GM21515 (cell line): ENCODE measurements at regions not wholly inside any gene's neighbourhood (a gene's known extent, or its start where the extent isn't known, plus 50 kb on each side); places are given as distances from the start of the nearest gene placed in this dataset.
"Not testable (repeated sequence)": the region's sequence is repeated elsewhere in the genome, so short reads cannot be mapped to it uniquely, and the experiment has no call there.

Source experiments
- ATAC-seq: cut with Tn5 transposase; IDR thresholded peaks from one replicate; pipeline ENCODE4 v1.9.1; 2021; ENCODE audit not compliant: unreplicated experiment

DNA sequence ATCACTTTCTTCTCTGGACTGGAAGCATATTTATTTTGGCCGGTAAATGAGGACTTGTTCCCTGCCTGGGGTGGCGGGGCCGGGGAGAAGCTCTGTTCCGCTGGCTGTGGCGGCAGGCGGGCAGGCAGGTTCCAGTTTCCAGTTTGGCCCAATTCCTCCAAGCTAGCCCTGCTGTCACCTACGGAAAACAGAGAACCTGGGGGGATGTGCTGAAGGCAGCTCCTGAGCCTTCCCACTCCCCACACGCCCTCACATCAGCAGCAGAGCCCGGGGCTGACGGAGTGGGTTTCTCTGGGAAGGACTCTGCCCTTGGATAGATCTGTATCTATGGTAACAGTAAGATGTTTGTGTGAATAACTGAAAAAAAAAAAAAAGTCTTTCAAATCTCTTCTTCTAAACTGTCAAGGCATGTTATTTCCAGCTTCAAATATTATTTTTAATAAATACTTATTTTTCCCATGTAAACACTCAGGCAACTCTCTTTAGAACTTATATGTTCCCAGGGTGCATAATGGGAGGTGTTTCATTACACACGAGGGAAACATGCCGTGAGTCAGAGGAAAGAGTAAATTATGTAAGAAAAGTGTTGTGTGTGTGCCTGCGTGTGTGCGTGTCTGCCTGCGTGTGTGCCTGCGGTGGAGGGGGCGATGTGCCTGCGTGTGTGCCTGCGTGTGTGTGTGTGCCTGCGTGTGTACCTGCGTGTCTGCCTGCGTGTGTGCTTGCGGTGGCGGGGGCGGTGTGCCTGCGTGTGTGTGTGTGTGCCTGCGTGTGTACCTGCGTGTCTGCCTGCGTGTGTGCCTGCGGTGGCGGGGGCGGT, 116.1 kb upstream of the ZNF516 start:
- ATAC-seq: no peak

DNA sequence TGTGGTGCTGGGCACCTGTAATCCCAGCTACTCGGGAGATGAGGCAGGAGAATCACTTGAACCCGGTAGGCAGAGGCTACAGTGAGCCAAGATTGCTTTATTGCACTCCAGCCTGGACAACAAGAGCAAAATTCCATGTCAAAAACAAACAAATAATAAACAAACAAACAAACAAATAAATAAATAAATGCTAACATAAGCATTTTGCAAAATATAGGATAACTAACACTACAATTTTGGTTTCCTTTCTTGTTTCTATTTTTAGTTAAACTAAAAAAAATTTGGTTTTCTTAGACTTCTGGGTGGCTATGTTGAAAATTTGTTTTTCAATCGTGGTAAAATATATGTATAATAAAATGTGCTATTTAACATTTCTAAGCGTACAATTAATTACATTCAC, 115.0 kb upstream of the ZNF516 start:
- ATAC-seq: no peak

DNA sequence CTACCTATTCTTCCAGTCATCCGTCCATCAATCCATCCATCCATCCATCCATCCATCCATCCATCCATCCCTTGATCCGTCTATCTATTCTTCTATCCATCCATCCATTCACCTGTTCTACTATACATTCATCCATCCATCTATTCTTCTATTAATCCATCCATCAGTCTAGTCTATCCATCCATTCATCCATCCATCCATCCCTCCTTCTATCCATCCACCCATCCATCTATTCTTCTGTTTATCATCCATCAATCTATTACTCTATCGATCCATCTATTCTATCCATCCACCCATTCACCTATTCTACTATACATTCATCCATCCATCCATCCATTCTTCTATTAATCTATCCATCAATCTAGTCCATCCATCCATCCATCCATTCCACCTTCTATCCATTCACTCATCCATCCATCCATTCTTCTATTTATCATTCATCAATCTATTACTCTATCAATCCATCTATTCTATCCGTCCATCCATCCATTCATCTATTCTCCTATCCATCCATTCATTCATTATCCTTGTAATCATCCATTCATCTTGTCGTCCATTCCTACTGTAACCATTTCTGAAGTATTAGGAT, 110.4 kb upstream of the ZNF516 start:
- ATAC-seq: no peak

DNA sequence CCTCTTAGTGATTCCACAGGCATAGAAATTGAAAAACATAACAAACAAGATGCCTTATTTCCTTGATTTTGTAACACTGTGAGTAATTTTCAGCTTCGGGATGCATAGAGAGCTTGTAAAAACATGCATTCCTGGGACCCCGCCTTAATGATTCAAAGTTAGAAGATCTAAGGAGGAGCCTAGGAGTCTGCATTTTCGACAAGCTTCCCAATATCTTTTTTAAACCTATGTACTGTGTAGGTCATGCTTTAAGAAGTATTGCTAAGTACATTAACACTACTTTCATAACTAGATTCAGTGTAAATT, 109.8 kb upstream of the ZNF516 start:
- ATAC-seq: no peak

DNA sequence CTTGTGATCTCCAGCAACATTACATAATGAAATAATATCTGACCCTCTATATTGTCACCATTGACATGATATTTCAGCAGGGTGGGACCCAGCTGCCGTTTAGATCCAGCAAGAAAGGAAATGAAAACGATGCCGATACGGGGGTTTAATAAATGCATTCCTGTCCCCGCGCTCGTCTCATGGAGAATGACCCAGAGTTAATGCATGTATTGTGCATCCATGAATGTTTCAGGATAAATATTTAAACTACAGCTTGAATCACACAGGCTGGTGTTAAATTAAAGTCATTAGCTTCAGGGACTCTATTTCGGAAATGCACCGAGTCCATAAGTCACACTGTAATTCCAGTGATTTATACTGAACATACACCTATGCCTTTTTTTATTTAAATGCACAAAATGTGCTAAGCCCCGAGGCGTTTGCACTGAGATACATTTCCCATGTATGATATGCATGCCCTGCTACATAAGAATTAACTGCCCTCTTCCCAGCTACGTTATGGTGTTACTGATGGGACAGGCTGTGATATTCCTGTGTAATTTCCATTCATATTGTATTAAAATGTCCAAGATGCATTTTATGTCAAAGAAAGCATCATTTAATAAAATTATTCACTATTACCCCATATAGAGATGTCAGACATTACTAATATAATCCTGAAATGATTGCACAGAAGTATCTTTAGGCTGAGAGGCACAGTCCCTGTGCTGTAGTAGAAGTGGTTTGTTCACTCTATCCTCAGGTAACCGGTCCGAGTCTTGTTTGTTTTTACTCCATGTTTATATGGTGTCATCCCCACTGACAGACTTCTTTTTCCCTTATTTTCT, 109.3 kb upstream of the ZNF516 start:
- no peak for ATAC-seq

DNA sequence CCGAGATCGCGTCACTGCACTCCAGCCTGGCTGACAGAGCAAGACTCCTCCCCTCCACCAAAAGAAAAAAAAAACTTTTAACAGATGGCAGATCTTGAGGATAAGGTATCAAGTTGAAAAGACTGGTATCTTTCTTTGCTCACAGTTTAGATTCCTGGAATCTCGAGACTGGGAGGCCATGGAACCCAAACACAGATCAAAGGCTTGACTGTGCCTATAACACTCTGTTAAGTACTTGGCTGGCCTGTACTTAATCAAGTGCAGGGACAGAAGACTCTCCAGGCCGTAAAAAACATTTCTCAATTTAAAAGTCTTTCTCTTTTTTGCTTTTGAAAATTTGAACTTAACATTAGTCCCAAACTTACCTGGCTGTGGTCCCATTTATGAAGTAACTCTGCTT, 107.1 kb upstream of the ZNF516 start:
- no peak for ATAC-seq

DNA sequence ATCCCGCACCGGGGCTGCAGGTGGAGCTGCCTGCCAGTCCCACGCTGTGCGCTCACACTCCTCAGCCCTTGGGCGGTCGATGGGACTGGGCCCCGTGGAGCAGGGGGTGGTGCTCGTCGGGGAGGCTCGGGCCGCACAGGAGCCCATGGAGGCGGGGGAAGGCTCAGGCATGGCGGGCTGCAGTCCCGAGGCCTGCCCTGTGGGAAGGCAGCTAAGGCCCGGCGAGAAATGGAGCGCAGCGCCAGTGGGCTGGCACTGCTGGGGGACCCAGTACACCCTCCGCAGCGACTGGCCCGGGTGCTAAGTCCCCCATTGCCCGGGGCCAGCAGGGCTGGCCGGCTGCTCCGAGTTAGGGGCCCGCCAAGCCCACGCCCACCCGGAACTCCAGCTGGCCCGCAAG, 105.0 kb upstream of the ZNF516 start:
- not testable (repeated sequence) for ATAC-seq

DNA sequence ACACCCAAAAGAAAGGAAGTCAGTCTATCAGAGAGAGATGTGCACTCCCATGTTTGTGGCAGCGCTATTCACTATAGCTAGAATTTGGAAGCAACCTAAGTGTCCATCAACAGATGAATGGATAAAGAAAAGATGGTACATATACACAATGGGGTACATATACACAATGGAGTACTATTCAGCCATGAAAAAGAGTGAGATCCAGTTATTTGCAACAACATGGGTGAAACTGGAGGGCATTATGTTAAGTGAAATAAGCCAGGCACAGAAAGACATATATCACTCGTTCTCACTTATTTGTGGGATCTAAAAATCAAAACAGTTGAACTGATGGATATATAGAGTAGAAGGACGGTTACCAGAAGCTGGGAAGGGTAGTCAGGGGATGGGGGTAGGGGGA, 99.9 kb upstream of the ZNF516 start:
- no peak for ATAC-seq

DNA sequence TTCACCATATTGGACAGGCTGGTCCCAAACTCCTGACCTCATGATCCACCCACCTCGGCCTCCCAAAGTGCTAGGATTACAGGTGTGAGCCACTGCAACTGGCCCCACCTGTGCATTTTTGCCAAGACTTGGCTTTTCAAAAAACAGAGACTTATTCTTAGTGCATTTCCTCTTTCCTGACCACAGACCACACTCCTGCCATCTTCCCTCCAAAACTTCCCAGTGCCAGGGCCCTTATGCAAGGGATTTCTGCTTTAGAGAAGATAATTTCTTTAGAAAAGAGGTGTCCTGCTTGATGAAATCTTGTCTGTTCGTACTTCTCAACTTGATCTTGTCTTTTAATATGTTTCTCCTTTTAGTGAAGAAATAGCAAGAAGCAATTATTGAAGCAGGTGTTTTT, 98.8 kb upstream of the ZNF516 start:
- ATAC-seq: no peak

DNA sequence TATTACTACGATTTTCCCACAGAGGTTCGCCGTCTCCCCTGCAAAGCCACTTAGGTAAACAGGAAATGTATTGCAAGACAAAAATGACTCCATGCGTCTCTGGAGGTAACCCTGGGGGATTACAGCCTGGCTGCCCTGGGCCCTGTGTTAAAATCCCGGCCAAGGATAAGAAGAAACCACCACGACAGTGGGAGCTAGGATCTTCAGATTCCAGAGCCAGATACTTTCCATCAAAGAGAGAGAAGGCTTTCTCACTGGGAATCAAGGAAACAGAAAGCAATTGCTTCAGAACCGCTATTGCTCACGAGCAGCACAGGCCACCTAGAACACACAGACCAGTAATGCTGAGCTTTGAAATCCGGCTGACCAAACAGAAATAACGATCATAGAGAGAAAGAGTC, 97.9 kb upstream of the ZNF516 start:
- no peak for ATAC-seq

DNA sequence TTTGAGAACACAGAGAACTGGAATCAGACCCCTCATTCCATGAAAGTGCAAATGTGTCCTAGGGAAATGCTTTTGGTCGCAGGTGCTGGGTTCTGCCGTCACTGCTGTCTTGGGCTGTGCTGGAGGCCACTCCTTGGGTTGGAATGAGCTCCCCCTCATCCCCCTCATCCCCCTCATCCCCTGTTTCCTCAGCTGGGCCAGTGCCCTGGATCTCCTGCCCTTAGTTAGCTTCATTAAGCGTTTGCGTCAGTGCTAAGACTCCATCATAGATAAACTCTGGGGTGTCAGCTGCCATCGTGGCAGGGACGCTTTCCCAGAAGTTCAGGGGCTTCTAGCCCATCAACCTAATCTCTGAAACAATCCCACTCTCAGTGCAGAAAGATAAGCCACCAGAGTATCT, 97.1 kb upstream of the ZNF516 start:
- no peak for ATAC-seq

DNA sequence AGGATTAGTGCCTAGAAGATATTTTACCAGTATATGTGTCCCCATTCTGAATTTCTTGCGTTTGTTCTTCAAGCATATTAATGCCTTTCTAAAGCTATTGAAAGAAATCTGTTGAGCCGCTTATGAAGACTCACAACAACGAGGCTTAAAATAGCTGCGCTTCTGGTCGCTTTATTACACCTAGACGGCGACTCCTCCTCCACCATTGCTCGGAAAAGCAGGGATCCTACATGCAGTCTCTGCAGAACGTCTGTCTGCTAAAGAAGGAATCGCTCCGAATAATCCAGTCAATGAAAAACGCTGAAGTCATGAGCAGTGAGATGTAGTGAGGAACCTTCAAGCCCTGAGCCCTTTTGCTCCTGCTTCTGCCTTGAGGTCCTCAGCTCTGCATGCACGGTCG, 94.8 kb upstream of the ZNF516 start:
- no peak for ATAC-seq

DNA sequence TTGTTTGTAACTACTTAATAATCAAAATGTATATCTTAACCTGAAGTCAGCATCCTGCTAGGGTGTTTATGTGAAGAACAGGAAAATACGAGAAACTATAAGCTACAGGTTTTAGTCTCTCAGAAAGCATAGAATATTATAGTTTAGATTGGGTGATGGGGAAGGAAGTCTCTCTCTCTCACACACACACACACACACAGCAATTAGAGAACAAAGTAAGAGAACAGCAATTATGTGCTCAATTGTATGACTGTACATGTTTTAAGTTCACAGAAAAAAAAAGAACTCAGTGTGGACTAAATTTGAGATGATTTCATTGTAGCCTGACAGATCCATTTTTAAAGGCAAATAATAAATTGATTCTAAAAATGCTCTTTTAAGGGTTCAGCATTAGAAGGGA, 94.3 kb upstream of the ZNF516 start:
- no peak for ATAC-seq

DNA sequence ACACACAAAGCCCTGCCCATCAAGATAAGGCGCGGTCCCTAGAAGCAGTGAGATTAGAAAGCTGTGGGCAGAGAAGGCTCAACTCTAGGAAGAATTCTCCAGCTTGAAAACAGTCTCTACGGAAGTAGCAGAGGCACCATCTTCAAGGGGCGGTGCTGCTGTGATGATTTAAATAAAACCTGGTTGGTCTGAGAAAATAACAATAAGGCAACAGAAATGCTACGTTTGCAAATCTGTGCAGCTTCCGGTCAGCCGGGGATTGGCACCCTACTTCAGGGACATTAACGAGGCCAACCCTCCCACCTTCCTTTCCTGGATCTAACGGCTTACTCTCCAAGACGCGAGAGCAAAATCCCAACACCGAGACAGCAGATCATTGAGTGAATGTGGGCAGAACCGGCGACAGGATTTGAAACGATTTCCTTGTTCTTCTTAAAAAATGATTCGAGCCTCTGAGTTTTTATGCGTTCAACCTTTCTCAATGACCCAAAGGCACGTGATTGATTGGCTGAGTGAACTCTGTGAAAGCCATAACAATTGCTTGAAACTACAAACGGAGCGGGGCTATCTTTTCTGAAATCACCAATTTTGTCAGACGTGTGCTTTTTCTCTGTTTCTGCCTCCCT, 93.7 kb upstream of the ZNF516 start:
- no peak for ATAC-seq

DNA sequence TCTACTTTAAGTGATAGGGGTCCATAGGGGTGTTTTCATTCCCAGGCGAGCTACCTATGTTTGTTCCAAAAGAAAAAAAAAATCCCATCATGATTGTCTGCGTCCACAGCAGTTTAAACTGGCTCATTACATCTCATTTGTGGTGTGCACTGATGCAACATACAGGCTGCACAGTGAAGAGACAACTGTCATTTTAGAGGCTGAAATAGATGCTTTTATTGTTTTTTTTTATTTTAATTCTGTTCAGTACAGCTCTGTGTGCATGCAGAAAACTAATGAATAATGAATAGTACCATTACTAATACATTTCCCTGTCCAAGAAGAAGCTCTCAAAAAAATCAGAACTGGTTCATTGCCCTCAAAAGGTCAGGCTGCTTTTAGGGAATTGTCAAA, 92.8 kb upstream of the ZNF516 start:
- ATAC-seq: no peak

DNA sequence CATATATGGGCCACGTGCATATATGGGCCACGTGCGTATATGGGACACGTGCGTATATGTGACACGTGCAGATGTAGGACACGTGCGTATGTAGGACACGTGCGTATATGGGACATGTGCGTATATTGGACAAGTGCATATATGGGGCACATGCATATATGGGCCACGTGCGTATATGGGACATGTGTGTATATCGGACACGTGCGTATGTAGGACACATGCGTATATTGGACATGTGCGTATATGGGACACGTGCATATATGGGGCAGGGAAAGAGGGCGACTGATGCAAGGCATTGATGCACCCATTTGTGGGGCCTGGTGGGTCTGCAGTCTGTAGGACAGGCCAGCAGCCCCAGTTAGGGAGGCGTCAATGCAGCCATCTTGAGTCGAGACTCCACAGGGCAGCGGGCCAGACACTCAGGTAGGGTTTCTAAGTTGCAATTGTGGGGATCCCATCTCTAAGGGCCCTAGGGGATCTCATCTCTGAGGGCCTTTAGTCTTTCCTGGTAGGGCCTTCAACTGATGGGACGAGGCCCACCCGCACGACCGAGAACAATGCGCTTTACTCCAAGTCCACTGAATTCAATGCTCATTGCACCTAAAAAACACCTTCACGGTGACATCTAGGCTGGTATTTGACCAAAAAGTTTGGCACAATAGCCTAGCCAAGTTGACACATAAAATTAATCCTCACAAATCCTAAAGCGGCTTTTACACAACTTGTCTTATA, 92.3 kb upstream of the ZNF516 start:
- no peak for ATAC-seq

DNA sequence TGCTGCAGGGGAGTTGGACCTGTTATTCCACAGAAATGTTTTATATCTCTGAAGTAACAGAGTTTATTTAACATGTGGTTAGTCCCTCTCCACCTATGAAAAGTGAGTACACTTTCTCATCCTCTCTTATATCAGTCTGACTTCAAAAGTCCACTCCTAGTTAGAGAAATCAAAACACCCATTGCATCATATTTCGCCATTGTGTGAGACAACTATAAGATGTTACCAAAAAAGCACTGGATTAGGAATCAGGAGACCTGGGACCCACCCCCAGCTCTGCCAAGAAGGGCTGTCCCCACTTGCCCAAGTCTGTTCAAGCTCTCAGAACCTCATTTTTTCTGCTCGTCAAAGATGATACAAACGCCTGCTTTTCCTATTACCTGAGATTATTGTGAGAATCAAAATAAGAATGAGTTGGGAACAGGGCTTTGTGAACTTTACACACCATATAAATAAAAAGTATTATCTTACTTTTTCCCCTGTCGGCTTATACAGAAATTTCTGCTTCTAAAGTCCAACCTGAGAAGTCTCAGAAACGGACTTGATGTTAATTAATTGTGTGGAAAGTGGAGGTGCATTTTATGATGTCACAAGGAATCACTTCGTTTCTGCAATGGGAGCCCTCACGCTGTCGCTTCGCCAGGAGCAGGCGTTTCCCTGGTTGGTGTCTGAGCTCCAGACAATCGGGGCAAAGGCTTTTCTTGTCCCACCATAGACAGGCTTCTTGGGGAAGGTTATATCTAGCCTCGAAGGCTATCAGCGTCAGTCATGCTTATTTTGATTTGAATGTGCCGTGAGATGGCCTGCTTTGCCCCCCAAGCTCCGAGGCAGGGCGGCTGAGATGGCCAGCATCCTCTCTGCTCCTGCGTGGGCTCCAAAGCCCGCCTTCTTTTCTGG, 89.6 kb upstream of the ZNF516 start:
- ATAC-seq: no peak

DNA sequence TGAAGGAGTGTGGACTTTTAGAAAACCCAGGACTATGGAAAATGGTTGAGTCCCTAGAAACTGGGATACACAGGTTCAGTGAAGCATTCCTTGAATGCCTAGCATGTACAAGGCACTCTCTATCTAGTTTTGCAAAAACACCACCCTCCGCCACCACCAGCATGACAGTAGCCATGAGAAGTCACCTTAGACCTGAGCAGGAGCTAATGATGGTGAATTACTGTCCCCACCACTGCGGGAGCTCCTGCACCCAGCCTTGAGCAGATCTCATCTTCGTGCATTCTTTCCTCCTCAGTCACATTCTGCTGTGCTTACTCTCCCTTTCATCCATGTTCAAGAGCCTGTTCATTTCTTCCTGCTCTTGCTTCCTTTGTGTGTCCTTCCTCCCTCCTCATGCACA, 86.2 kb upstream of the ZNF516 start:
- no peak for ATAC-seq

DNA sequence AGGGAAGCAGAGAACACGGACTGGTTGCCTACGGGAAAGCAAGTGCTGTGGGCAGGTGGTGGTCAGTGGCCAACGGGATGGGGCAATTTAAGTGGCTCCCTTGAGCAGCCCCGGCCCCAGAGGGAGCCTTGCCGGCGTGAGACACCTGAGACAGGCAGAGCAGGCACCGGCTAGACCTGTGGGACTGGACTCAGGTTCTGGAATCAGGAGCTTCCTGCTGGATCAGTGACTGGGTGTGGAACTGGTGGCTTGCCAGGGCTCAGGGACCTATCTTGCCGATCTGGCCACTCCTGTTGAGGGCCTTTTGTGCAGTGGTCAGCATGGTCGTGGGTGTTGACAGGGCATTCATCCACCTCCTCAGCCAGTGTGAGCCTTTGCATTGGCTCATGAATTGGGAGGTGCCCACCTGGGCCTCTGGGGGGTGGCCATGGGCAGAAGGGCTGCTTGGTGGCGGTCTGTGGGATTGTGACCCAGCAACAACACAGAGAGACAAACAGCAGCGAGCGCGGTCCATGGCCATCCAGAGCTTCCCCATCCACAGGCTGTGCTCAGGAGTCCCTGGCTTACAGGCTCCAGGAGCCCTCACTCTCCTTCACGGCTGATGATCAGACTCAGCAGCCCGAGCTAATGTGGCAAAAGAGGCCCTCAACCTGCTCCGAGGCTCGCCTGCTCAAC, 85.4 kb upstream of the ZNF516 start:
- ATAC-seq: no peak

DNA sequence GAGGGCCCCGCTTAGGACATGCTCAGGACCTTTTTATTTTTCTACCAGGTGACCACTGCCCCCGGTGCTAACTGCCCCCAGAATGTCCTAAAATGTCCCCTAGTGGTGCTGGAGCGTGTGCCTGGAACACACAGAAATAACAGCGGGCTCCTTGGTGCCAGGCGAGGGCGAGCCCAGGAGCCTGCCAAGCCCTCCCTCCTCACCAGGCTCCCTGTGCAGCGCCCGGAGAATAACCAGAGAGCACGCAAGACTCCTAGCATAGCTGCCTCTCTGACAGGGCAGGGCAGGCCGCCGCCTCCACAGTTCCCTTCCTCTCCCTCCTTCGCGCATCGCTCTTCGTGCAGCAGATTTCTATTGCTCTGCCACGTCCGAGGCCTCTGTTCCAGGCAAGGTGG, 84.3 kb upstream of the ZNF516 start:
- ATAC-seq: no peak
